H1 (cell line): ENCODE measurements at regions not wholly inside any gene's neighbourhood (a gene's known extent, or its start where the extent isn't known, plus 50 kb on each side); places are given as distances from the start of the nearest gene placed in this dataset.

ENCODE experiments used
- CTCF ChIP-seq, 3 experiments: IDR thresholded peaks; 1 replicate in 2 of 3; 2 replicates in 1 of 3; pipeline versions ENCODE4 v1.5.1 to v1.6.1; 2011; ENCODE audit warnings: low read length in 3 of 3, mild to moderate bottlenecking in 3 of 3, inconsistent platforms in 2 of 3, low read depth in 1 of 3, moderate library complexity in 1 of 3; ENCODE audit not compliant: insufficient read depth in 1 of 3; ENCODE audit errors: control extremely low read depth in 1 of 3
- TAF1 ChIP-seq: IDR thresholded peaks from 2 replicates; pipeline ENCODE4 v1.6.1; 2011; ENCODE audit warnings: mild to moderate bottlenecking, low read depth, low read length

GRCh38 chr1:213533125-213533524 is 454.6 kb upstream of the PROX1 start:
- no peak for TF ChIP-seq CTCF (IDR thresholded peaks at IDR 0.05; ENCODE audit: control extremely low read depth in 1 of 3, insufficient read depth in 1 of 3, low read depth in 1 of 3, low read length in 3 of 3)
- TF ChIP-seq TAF1 = no peak
